ENCODE measurements at regions not wholly inside any gene's neighbourhood (a gene's known extent, or its start where the extent isn't known, plus 50 kb on each side); places are given as distances from the start of the nearest gene placed in this dataset.

GRCh38 chr5:72612810-72613209, 105.6 kb upstream of the ZNF366 start:
- TF ChIP-seq CTBP1 (IDR thresholded peaks at IDR 0.05; ENCODE audit: borderline replicate concordance) (no peak), FOXK2 (IDR thresholded peaks at IDR 0.05) (no peak), FOXM1 (IDR thresholded peaks at IDR 0.05; ENCODE audit: borderline replicate concordance) (no peak), ARNT (IDR thresholded peaks at IDR 0.05) (no peak), SP1 (IDR thresholded peaks at IDR 0.05) (no peak), SUZ12 (IDR thresholded peaks at IDR 0.05) (no peak), LEF1 (IDR thresholded peaks at IDR 0.05; ENCODE audit: borderline replicate concordance) (no peak), BHLHE40 (IDR thresholded peaks at IDR 0.05; ENCODE audit: borderline replicate concordance) (no peak), ZNF384 (IDR thresholded peaks at IDR 0.05) (no peak), FOXA1 (IDR thresholded peaks at IDR 0.05) (no peak), ELF4 (IDR thresholded peaks at IDR 0.05) (no peak), HDGF (IDR thresholded peaks at IDR 0.05; ENCODE audit: borderline replicate concordance) (no peak)
- TF ChIP-seq, protein P1, sequence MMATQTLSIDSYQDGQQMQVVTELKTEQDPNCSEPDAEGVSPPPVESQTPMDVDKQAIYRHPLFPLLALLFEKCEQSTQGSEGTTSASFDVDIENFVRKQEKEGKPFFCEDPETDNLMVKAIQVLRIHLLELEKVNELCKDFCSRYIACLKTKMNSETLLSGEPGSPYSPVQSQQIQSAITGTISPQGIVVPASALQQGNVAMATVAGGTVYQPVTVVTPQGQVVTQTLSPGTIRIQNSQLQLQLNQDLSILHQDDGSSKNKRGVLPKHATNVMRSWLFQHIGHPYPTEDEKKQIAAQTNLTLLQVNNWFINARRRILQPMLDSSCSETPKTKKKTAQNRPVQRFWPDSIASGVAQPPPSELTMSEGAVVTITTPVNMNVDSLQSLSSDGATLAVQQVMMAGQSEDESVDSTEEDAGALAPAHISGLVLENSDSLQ (IDR thresholded peaks at IDR 0.05), result no peak

All from HEK293T (cell line).